Testis (tissue), 2 donors: ENCODE measurements at regions not wholly inside any gene's neighbourhood (a gene's known extent, or its start where the extent isn't known, plus 50 kb on each side); places are given as distances from the start of the nearest gene placed in this dataset.

Experiments used
- CTCF ChIP-seq, 3 experiments: fragments of 450-650 bp in 2 of 3; fragments of 200-600 bp in 1 of 3; sonication (generic) in 1 of 3; IDR thresholded peaks; one replicate each; pipeline ENCODE4 v1.5.1; 2016 to 2019; ENCODE audit warnings: antibody characterized with exemption in 3 of 3, mild to moderate bottlenecking in 2 of 3, moderate library complexity in 1 of 3
- POLR2A ChIP-seq: fragments of 450-650 bp; IDR thresholded peaks from one replicate; pipeline ENCODE4 v1.6.1; 2017; ENCODE audit warnings: antibody characterized with exemption, mild to moderate bottlenecking, moderate library complexity

GRCh38 chrX:46184749-46185148, 360.5 kb downstream of the ZNF674 start:
- TF ChIP-seq POLR2A (no peak), CTCF (IDR thresholded peaks at IDR 0.05) (no peak)
